ENCODE measurements at regions not wholly inside any gene's neighbourhood (a gene's known extent, or its start where the extent isn't known, plus 50 kb on each side); places are given as distances from the start of the nearest gene placed in this dataset.

DNA sequence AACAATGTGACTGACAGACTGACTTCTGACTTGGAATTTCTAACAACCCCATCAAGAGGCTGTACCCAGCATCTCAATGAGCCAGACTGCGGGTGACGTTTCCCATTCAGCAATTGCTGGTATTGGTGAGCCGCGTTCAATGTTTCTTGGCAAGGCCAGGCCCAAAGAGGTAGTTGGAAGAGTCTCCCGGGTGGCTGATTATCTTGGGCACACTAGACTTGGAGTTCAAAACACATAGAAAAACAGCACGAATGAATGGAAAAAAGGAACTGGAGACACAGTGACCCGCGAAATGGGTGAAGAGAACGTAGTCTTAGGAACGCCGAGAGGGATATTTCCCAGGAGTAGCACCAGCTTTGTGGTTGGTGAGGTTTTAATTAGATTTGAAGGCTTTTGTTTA is 81.1 kb upstream of the SLC22A11 start:
- TF ChIP-seq, protein P1, sequence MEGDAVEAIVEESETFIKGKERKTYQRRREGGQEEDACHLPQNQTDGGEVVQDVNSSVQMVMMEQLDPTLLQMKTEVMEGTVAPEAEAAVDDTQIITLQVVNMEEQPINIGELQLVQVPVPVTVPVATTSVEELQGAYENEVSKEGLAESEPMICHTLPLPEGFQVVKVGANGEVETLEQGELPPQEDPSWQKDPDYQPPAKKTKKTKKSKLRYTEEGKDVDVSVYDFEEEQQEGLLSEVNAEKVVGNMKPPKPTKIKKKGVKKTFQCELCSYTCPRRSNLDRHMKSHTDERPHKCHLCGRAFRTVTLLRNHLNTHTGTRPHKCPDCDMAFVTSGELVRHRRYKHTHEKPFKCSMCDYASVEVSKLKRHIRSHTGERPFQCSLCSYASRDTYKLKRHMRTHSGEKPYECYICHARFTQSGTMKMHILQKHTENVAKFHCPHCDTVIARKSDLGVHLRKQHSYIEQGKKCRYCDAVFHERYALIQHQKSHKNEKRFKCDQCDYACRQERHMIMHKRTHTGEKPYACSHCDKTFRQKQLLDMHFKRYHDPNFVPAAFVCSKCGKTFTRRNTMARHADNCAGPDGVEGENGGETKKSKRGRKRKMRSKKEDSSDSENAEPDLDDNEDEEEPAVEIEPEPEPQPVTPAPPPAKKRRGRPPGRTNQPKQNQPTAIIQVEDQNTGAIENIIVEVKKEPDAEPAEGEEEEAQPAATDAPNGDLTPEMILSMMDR (IDR thresholded peaks at IDR 0.05; ENCODE audit: insufficient read depth, low read length, poor library complexity, severe bottlenecking) = no peak
- no peak for DNase-seq (ENCODE audit: extremely low read depth, insufficient read length)
- Histone ChIP-seq H3K4me3 (replicated peaks; ENCODE audit: low read depth, low read length) (no peak overlapping the region), H3K27me3 (replicated peaks; ENCODE audit: control insufficient read depth, insufficient read depth, low read length) (no peaks in the 10 kb centered on the region; the same call in 1 of the 2 replicates), H3K36me3 (ENCODE audit: control insufficient read depth, insufficient read depth, low read length) (no peaks in the 10 kb centered on the region)

DNA sequence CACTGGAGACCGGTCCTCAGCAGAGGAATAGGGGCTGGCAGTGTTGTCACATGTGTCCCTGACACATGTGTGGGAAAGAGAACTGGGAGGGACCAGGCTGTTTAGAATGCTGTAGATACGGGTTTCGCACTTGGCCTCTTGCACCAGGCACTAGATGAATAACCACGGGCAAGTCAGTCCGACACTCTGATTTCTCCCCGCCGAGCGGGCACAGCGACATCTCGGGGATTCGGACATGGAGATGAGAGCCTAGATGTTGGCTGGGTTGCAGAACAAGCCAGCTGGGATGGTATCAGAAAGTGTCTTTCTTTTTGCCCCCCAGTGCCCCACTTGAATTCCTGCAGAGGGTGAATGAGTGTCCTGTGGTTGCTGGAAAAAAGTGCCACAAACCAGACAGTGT is 80.6 kb upstream of the SLC22A11 start:
- Histone ChIP-seq H3K27me3 (replicated peaks; ENCODE audit: control insufficient read depth, insufficient read depth, low read length) (no peaks in the 10 kb centered on the region; the same call in 1 of the 2 replicates), H3K36me3 (ENCODE audit: control insufficient read depth, insufficient read depth, low read length) (no peaks in the 10 kb centered on the region), H3K4me3 (replicated peaks; ENCODE audit: low read depth, low read length) (no peak overlapping the region)
- TF ChIP-seq, protein P1 (IDR thresholded peaks at IDR 0.05; ENCODE audit: insufficient read depth, low read length, poor library complexity, severe bottlenecking) = no peak
- DNase-seq (ENCODE audit: extremely low read depth, insufficient read length) = no peak

DNA sequence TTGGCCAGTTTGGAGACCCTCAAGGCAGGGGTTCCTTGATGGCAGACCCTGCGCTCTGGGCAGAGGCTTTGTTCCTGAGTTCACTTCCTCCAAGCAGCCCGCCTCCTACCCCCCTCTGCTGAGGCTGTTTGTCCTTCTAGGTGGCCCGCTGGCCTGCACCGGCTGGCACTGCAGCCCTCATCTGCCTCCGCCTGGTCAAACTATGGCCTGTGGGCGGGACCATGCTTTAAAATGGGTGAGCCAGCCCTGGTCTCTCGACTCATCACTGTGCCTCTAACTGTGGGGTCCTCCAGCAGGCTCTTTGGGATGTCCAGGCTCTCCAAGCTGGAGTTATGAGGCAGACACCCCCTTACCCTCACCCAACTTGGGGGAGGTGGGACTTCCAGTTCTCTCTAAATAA is 78.9 kb upstream of the SLC22A11 start:
- no peak for DNase-seq (ENCODE audit: extremely low read depth, insufficient read length)
- Histone ChIP-seq H3K4me3 (replicated peaks; ENCODE audit: low read depth, low read length) (no peak overlapping the region), H3K27me3 (replicated peaks; ENCODE audit: control insufficient read depth, insufficient read depth, low read length) (no peaks in the 10 kb centered on the region; the same call in 1 of the 2 replicates), H3K36me3 (ENCODE audit: control insufficient read depth, insufficient read depth, low read length) (no peaks in the 10 kb centered on the region)
- TF ChIP-seq, protein P1 (IDR thresholded peaks at IDR 0.05; ENCODE audit: insufficient read depth, low read length, poor library complexity, severe bottlenecking) = no peak

DNA sequence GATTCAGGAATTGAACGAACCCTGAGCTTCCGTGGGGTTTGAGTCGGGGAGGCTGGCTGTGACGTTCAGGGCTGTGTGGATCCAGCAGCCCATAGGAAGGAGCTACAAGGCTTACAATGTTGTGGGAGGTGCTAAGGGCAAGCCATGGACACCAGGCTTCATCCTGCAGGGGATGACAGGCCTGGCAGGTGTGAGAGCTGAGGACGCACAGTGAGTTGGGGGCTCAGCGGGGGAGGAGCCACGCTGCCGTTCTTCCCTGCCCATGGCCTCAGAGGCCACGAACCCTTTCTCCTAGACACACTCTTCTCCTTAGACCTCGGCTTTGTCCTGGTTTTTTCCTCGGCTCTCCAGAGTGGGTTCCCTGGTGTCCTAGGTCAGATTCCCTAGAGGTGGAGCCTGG is 78.1 kb upstream of the SLC22A11 start:
- Histone ChIP-seq H3K36me3 (ENCODE audit: control insufficient read depth, insufficient read depth, low read length) (no peaks in the 10 kb centered on the region), H3K27me3 (replicated peaks; ENCODE audit: control insufficient read depth, insufficient read depth, low read length) (no peaks in the 10 kb centered on the region; the same call in 1 of the 2 replicates), H3K4me3 (replicated peaks; ENCODE audit: low read depth, low read length) (no peak overlapping the region)
- no peak for DNase-seq (ENCODE audit: extremely low read depth, insufficient read length)
- TF ChIP-seq, protein P1 (IDR thresholded peaks at IDR 0.05; ENCODE audit: insufficient read depth, low read length, poor library complexity, severe bottlenecking) = no peak

DNA sequence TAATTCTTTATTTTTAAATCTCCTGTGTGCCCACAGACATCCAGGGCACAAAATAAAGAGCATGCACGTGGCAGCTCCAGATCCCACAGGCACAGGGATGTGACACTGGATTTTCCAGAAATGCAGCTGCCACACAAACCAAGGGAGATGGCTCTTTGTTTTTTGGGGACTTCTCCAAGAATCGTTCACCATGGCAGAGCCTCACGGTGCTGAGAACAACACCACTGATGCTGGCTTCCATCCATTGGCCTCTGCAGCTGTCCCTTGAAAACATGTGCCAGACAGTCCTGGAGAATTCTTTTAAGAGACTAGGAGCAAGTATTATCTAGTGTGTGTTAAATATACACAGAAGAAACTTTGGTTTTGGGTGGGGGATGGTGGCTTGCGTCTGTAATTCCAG is 73.2 kb upstream of the SLC22A11 start:
- DNase-seq (ENCODE audit: extremely low read depth, insufficient read length) = no peak
- TF ChIP-seq, protein P1 (IDR thresholded peaks at IDR 0.05; ENCODE audit: insufficient read depth, low read length, poor library complexity, severe bottlenecking) = no peak
- Histone ChIP-seq H3K4me3 (replicated peaks; ENCODE audit: low read depth, low read length) (no peak overlapping the region), H3K36me3 (ENCODE audit: control insufficient read depth, insufficient read depth, low read length) (no peaks in the 10 kb centered on the region), H3K27me3 (replicated peaks; ENCODE audit: control insufficient read depth, insufficient read depth, low read length) (no peaks in the 10 kb centered on the region; the same call in none of the 2 replicates)

Data from GM06990 (cell line).